Rectal smooth muscle tissue (tissue), 1 donor: ENCODE measurements at regions not wholly inside any gene's neighbourhood (a gene's known extent, or its start where the extent isn't known, plus 50 kb on each side); places are given as distances from the start of the nearest gene placed in this dataset.
"Not testable (repeated sequence)": the region's sequence is repeated elsewhere in the genome, so short reads cannot be mapped to it uniquely, and the experiment has no call there.

Source experiments
- H3K27ac ChIP-seq: one replicate; pipeline ENCODE4 v1.7.0; 2013; ENCODE audit warnings: low read depth, low read length, inconsistent platforms
- H3K27me3 ChIP-seq: one replicate; pipeline ENCODE4 v1.7.0; 2013; ENCODE audit warnings: low read length; ENCODE audit not compliant: control insufficient read depth, insufficient read depth
- H3K36me3 ChIP-seq: one replicate; pipeline ENCODE4 v1.7.0; 2013; ENCODE audit warnings: low read length; ENCODE audit not compliant: control insufficient read depth, insufficient read depth
- H3K4me1 ChIP-seq: one replicate; pipeline ENCODE4 v1.7.0; 2013; ENCODE audit warnings: low read length; ENCODE audit not compliant: control insufficient read depth, insufficient read depth
- H3K4me3 ChIP-seq: one replicate; pipeline ENCODE4 v1.7.0; 2013; ENCODE audit warnings: low read length
- H3K9ac ChIP-seq: one replicate; pipeline ENCODE4 v1.7.0; 2013; ENCODE audit warnings: low read length

DNA sequence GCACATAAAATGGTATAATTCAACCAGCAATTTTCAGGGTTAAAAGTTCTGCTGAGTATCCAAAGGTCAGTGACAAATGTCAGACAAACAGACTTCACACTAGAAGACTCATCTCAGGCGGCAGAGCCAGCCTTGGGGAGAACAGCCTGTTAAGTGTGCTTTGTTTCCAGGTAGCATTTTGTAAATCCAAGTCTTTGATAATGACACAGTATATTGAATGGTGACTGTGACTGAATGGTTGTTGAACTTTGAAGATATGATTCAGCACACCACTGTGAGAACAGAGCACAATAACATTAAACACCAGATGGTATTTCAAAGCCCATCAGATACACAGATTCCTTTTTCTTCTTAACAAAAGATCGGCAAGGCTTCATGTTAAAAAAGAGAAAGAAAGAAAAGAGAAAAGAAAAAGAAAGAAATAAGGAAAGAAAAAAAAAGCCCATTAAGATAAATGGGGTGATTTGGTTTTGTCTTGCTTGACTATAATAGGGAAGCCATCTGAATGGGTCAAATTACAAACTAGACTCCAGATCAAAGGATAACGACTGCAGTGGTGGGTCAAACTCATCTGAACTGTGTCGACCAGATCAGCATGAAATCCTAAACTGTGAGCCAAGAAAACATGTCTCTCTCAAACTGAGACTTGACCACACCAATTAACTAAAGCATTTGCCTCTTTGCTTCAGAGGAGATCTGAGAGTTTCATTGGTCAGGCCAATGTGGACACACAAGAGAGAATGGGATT is 313.0 kb upstream of the ZNF608 start:
- Histone ChIP-seq H3K4me1 (no peaks in the 10 kb centered on the region), H3K27me3 (no peaks in the 10 kb centered on the region), H3K9ac (no peak overlapping the region), H3K27ac (no peak overlapping the region), H3K36me3 (no peaks in the 10 kb centered on the region), H3K4me3 (no peak overlapping the region)

DNA sequence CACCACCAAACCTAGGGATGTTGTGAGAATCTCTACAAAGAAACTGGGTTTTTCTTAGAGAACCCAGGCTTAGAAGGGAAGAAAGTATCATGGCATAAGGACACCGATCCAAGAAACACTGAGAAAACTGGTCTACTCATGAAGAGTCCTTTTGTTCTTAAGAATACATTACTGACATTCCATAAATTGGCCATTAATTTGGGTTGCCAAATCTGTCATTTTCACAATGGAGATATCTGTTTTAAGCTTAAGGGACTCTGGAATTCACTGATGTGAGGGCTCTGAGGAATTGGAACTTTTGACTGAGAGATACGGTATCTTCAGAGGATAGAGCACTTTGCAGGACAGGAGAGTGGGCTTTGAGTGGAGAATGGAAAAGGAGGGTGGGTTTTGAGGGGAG is 315.3 kb upstream of the ZNF608 start:
- Histone ChIP-seq H3K4me3 (no peak overlapping the region), H3K27me3 (no peaks in the 10 kb centered on the region), H3K4me1 (no peaks in the 10 kb centered on the region), H3K27ac (no peak overlapping the region), H3K36me3 (no peaks in the 10 kb centered on the region), H3K9ac (no peak overlapping the region)

DNA sequence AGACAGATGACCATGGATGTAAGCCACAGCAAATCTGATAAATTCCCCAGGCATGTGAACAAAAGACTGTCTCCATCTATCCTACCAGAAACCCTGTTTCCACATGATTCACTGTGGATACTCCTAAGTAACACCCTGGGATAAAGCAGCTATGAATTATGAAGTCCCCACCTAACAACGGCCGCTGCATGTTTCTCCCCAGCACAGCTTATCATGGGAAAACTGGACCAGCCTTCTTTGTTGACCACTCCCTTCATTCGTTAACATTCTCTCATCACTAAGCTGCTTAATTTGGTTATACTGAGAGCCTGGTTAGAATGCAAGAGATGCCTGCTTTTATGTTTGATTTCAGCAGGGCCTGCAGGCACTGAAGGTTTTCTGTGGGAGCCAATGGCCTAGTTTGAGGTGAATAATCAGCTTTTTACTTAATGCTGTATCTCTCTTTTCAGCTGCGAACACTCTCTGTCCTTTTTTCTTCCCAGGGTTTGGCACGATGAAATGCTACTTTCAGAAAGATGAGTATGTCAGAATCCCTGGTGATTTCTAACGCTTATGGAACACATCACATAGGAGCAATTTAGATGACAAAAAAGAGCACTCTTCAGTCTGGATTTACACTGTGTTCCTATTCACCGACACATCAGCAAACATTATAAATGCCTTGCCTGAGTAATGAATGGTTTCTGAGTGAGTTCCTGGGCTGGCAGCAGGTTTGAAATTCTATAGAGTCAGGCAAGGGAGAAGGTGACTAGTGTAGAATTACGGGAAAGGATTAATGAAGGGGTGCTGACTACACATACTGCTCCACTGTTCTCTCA is 318.4 kb upstream of the ZNF608 start:
- no peak overlapping the region for H3K9ac ChIP-seq
- H3K36me3 ChIP-seq = peaks cover 2% of the 10 kb centered on the region
- H3K27me3 ChIP-seq = no peaks in the 10 kb centered on the region
- H3K27ac ChIP-seq = no peak overlapping the region
- no peak overlapping the region for H3K4me3 ChIP-seq
- H3K4me1 ChIP-seq = no peaks in the 10 kb centered on the region

DNA sequence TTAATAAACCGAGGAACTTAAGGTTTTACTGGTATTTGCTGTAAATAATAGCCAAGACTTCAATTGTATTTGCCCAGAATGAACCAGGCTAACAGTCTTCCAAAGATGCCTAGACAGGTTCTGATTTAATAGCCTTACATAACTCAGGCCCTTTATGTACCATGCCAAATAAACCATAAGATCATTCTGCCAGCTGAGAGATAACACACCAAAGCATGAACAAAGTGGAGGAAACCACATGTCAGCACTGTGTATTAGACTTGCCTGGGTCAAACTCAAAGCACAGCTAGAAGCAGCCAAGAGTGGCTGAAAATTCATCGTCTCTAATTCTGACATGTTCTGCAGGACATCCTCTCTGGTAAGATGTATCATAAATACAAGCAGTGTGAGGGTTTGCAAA is 319.3 kb upstream of the ZNF608 start:
- Histone ChIP-seq H3K4me1 (no peaks in the 10 kb centered on the region), H3K4me3 (no peak overlapping the region), H3K27me3 (no peaks in the 10 kb centered on the region), H3K36me3 (peaks cover 2% of the 10 kb centered on the region), H3K9ac (no peak overlapping the region), H3K27ac (no peak overlapping the region)

DNA sequence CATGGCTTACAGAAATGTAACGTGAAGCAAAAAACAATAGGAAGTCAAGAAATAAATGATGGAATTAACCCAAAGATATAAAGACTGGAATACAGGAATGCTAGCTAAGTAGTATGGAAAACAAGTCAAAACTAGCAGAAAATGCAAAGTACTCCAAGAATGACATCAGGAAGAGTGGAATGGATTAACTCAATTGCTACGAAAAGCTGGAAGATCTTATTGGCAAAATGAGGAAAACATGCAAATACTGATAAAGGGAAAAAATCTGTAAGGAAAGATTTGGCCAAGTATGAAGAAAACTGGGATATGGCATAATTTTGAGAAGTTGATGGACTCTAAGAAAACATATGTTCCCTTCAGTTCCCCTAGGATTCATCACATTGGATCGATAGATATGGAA is 324.5 kb upstream of the ZNF608 start:
- peaks cover 2% of the 10 kb centered on the region for H3K36me3 ChIP-seq
- no peak overlapping the region for H3K27ac ChIP-seq
- no peaks in the 10 kb centered on the region for H3K4me1 ChIP-seq
- H3K27me3 ChIP-seq = no peaks in the 10 kb centered on the region
- H3K4me3 ChIP-seq = no peak overlapping the region
- H3K9ac ChIP-seq = no peak overlapping the region

DNA sequence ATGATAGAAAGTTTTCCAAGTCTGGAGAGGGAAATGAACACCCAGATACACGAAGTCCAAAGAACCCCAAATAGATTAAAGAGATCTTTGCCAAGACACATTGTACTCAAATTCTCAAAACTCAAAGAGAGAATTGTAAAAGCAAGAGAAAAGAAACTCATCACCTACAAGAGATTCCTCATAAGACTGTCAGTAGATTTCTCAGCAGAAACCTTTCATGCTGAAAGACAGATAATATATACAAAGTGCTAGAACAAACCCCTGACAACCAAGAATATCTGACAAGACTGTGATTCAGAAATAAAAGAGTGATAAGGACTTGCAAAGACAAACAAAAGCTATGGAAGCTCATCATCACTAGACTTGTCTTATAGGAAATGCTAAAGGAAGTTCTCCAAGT is 326.7 kb upstream of the ZNF608 start:
- H3K36me3 ChIP-seq = peaks cover 2% of the 10 kb centered on the region
- H3K27me3 ChIP-seq = no peaks in the 10 kb centered on the region
- no peak overlapping the region for H3K27ac ChIP-seq
- no peak overlapping the region for H3K4me3 ChIP-seq
- H3K9ac ChIP-seq = no peak overlapping the region
- no peaks in the 10 kb centered on the region for H3K4me1 ChIP-seq

DNA sequence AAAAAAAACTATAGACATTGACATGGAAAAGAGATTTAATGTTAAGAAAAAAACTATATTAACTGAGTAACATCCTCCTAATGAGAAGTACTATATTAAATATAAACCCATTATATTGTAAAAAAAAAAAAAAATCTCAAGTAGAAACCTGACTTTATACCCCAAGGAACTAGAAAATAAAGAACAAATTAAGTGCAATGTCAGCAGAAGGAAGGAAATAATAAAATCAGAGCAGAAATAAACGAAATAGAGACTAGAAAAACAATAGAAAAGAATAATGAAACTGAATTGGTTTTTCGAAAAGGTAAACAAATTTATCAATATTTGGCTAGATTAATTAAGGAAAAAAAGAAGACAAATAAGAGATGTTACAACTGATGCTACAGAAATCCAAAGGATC is 329.1 kb upstream of the ZNF608 start:
- Histone ChIP-seq H3K4me3 (no peak overlapping the region), H3K27ac (no peak overlapping the region), H3K9ac (no peak overlapping the region), H3K27me3 (no peaks in the 10 kb centered on the region), H3K4me1 (no peaks in the 10 kb centered on the region), H3K36me3 (no peaks in the 10 kb centered on the region)

DNA sequence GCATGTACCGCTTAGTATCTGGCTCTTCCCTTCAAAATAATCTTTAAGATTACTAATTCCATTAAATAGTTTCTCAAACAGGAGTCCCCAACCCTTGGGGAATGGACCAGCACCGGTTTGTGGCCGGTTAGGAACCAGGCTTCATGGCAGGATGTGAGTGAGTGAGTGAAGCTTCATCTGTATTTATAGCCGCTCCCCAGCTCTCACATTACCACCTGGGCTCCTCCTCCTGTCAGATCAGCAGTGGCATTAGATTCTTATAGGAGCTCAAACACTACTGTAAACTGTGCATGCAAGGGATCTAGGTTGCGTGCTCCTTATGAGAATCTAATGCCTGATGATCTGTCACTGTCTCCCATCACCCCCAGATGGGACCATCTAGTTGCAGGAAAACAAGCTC is 332.6 kb upstream of the ZNF608 start:
- not testable (repeated sequence) for H3K27me3 ChIP-seq, H3K4me1 ChIP-seq, H3K4me3 ChIP-seq, H3K36me3 ChIP-seq, H3K9ac ChIP-seq, H3K27ac ChIP-seq

DNA sequence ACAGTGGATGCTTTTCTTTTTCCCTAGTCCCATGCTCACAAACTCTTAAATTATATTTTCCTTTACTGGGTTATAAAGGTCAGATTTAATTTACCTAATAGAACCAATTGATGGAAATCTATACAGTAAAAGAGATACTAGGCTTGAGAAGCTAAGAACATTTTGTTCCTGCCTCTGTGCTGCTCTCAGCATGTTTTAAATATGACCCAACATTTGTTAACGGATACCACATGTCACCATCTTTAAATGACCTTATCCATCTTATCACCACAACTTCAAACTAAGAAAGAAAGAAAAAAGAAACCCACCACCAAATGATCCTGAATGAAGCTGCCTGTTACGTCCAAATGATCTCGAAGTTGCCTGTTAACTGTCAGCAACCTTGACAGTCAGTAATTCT is 334.7 kb upstream of the ZNF608 start:
- no peaks in the 10 kb centered on the region for H3K4me1 ChIP-seq
- H3K27ac ChIP-seq = no peak overlapping the region
- no peak overlapping the region for H3K9ac ChIP-seq
- H3K36me3 ChIP-seq = no peaks in the 10 kb centered on the region
- H3K27me3 ChIP-seq = no peaks in the 10 kb centered on the region
- no peak overlapping the region for H3K4me3 ChIP-seq

DNA sequence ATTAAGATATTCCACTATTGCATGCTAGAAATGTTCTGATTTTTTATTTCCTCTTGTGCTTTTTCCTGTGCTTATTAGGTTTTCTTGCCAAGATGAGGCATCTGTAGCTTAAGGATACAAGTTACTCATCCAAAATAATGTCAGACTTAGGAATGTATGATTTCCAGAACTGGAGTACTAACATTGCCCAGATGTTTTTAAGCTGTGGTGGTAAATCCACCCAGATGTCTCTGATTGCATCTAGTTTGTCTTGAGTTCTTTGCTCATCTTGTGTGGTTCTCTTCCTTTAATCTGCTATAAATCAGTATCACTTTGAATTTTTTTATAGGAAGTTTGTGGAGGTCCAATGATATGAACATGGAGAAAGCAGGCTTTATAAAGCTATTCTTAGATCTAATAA is 337.5 kb upstream of the ZNF608 start:
- Histone ChIP-seq H3K36me3 (no peaks in the 10 kb centered on the region), H3K9ac (no peak overlapping the region), H3K27ac (no peak overlapping the region), H3K27me3 (no peaks in the 10 kb centered on the region), H3K4me3 (no peak overlapping the region), H3K4me1 (no peaks in the 10 kb centered on the region)

DNA sequence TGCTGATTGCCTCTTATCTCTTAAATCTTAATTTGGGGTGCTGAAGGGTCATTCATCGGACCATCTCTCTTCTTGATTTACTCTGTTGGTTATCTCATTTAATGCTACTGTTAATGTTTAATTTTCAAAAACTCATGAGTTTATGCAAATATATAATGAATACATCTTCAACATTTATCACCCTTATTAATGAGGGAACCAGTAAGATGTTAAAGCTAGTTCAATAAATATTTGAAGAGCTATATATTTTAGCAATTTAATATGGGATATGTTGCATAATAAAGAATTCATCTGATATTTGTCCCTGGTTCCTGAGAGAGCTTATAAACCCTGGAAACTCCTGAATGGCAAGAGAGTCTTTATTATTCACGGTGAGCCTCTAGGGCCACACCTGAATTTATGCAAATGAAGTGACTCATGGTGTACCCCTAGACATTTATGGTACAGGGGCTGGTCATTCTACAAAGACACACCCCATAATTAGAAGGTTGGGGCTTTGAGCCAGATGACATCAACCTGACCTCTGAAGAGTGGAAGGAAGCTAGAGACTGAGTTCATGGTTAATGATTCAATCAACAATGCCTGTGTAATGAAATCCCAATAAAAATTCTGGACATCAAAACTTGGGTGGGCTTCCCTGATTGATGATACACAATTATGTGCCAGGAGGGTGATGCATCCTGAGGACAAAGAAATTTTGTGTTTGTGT is 339.5 kb upstream of the ZNF608 start:
- no peak overlapping the region for H3K4me3 ChIP-seq
- H3K36me3 ChIP-seq = no peaks in the 10 kb centered on the region
- no peaks in the 10 kb centered on the region for H3K27me3 ChIP-seq
- no peak overlapping the region for H3K27ac ChIP-seq
- H3K4me1 ChIP-seq = no peaks in the 10 kb centered on the region
- H3K9ac ChIP-seq = no peak overlapping the region

DNA sequence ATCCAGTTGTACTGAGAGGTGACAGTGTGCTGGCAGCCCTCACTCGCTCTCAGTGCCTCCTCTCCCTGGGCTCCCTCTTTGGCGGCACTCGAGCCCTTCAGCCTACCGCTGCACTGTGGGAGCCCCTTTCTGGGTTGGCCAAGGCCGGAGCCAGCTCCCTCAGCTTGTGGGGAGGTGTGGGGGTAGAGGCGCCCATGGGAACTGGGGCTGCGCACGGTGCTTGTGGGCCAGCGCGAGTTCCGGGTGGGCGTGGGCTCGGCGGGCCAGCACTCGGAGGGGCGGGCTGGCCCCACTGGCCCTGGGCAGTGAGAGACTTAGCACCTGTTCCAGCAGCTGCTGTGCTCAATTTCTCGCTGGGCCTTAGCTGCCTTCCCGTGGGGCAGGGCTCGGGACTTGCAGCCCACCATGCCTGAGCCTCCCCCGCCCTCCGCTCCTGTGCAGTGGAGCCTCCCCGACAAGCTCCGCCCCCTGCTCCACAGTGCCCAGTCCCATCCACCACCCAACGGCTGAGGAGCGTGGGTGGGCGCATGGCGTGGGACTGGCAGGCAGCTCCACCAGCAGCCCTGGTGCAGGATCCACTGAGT is 342.2 kb upstream of the ZNF608 start:
- no peak overlapping the region for H3K4me3 ChIP-seq

More for the DNA sequence above, 342.2 kb upstream of the ZNF608 start:
- H3K36me3 ChIP-seq = no peaks in the 10 kb centered on the region
- no peak overlapping the region for H3K9ac ChIP-seq
- H3K27me3 ChIP-seq = no peaks in the 10 kb centered on the region
- H3K27ac ChIP-seq = no peak overlapping the region
- no peaks in the 10 kb centered on the region for H3K4me1 ChIP-seq
